GM19043 (cell line): ENCODE measurements at regions not wholly inside any gene's neighbourhood (a gene's known extent, or its start where the extent isn't known, plus 50 kb on each side); places are given as distances from the start of the nearest gene placed in this dataset.
"Not testable (repeated sequence)": the region's sequence is repeated elsewhere in the genome, so short reads cannot be mapped to it uniquely, and the experiment has no call there.

Experiments
- ATAC-seq: cut with Tn5 transposase; IDR thresholded peaks from one replicate; pipeline ENCODE4 v1.9.1; 2021; ENCODE audit warnings: low read depth; ENCODE audit not compliant: unreplicated experiment

- no peak for ATAC-seq
These were observed 185.2 kb downstream of the AEBP2 start for GRCh38 chr12:19624491-19624890.

GRCh38 chr12:19625551-19625950 lies 186.3 kb downstream of the AEBP2 start:
- ATAC-seq, result not testable (repeated sequence)

GRCh38 chr12:19627719-19628118 lies 188.4 kb downstream of the AEBP2 start:
- ATAC-seq, result no peak

- no peak for ATAC-seq
These were observed 191.2 kb downstream of the AEBP2 start for GRCh38 chr12:19630536-19630935.

- no peak for ATAC-seq
These were observed 193.9 kb downstream of the AEBP2 start for GRCh38 chr12:19633194-19633593.

- ATAC-seq, result no peak
These were observed 194.3 kb downstream of the AEBP2 start for GRCh38 chr12:19633641-19634040.

- no peak for ATAC-seq
These were observed 200.6 kb downstream of the AEBP2 start for GRCh38 chr12:19639781-19640415.

GRCh38 chr12:19641235-19642080 lies 202.2 kb downstream of the AEBP2 start:
- ATAC-seq, result no peak

- no peak for ATAC-seq
These were observed 203.1 kb downstream of the AEBP2 start for GRCh38 chr12:19642345-19642744.

GRCh38 chr12:19643635-19644034 lies 204.3 kb downstream of the AEBP2 start:
- ATAC-seq, result no peak

GRCh38 chr12:19644571-19644970 lies 205.3 kb downstream of the AEBP2 start:
- ATAC-seq, result no peak

GRCh38 chr12:19645823-19646222 lies 206.5 kb downstream of the AEBP2 start:
- no peak for ATAC-seq

- no peak for ATAC-seq
These were observed 207.3 kb downstream of the AEBP2 start for GRCh38 chr12:19646599-19646998.

- ATAC-seq, result no peak
These were observed 208.7 kb downstream of the AEBP2 start for GRCh38 chr12:19647806-19648556.

GRCh38 chr12:19648591-19648990 lies 209.3 kb downstream of the AEBP2 start:
- ATAC-seq, result no peak

GRCh38 chr12:19652386-19652785 lies 213.1 kb downstream of the AEBP2 start:
- ATAC-seq, result no peak

- ATAC-seq, result no peak
These were observed 215.5 kb downstream of the AEBP2 start for GRCh38 chr12:19654650-19655376.

- ATAC-seq, result no peak
These were observed 217.9 kb downstream of the AEBP2 start for GRCh38 chr12:19657118-19657731.

GRCh38 chr12:19657732-19658130 lies 218.4 kb downstream of the AEBP2 start:
- ATAC-seq, result no peak

GRCh38 chr12:19659086-19659485 lies 219.8 kb downstream of the AEBP2 start:
- ATAC-seq, result no peak
